Muscle layer of duodenum (tissue), 2 donors: ENCODE measurements at regions not wholly inside any gene's neighbourhood (a gene's known extent, or its start where the extent isn't known, plus 50 kb on each side); places are given as distances from the start of the nearest gene placed in this dataset.

Experiments used
- H3K27ac ChIP-seq: one replicate; pipeline ENCODE4 v1.7.0; 2013; ENCODE audit warnings: mild to moderate bottlenecking, low read length
- H3K27me3 ChIP-seq: one replicate; pipeline ENCODE4 v1.7.0; 2013; ENCODE audit warnings: low read depth, mild to moderate bottlenecking, control low read depth, low read length
- H3K36me3 ChIP-seq, 2 donors: one replicate each; pipeline ENCODE4 v1.7.0; 2013; ENCODE audit warnings: low read length in 2 of 2, control low read depth in 1 of 2, mild to moderate bottlenecking in 1 of 2; ENCODE audit not compliant: insufficient read depth in 2 of 2, control insufficient read depth in 1 of 2
- H3K4me1 ChIP-seq, 2 donors: one replicate each; pipeline ENCODE4 v1.7.0; 2013; ENCODE audit warnings: low read length in 2 of 2, mild to moderate bottlenecking in 2 of 2, control low read depth in 1 of 2, moderate library complexity in 1 of 2; ENCODE audit not compliant: insufficient read depth in 2 of 2, control insufficient read depth in 1 of 2
- H3K4me3 ChIP-seq, 2 donors: one replicate each; pipeline ENCODE4 v1.7.0; 2013; ENCODE audit warnings: low read length in 2 of 2, low read depth in 1 of 2, mild to moderate bottlenecking in 1 of 2
- H3K9me3 ChIP-seq, 2 donors: one replicate each; pipeline ENCODE4 v1.7.0; 2013; ENCODE audit warnings: low read length in 2 of 2, control low read depth in 1 of 2, mild to moderate bottlenecking in 1 of 2; ENCODE audit not compliant: control insufficient read depth in 1 of 2
- donor health status: healthy.

DNA sequence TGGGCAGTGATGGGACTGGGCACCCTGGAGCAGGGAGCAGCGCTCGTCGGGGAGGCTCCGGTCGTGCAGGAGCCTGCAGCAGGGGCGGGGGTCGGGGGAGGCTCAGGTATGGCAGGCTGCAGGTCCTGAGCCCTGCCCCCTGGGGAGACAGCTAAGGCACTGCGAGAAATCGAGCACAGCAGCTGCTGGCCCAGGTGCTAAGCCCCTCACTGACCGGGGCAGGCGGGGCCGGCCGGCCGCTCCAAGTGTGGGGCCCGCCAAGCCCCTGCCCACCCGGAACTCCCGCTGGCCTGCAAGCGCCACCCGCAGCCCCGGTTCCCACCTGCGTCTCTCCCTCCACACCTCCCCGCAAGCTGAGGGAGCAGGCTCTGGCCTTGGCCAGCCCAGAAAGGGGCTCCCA, 326.8 kb upstream of the TMTC1 start:
- Histone ChIP-seq H3K4me1 (no peaks in the 10 kb centered on the region), H3K4me3 (no peak overlapping the region), H3K36me3 (no peaks in the 10 kb centered on the region), H3K9me3 (no peaks in the 10 kb centered on the region), H3K27me3 (no peaks in the 10 kb centered on the region), H3K27ac (no peak overlapping the region)

DNA sequence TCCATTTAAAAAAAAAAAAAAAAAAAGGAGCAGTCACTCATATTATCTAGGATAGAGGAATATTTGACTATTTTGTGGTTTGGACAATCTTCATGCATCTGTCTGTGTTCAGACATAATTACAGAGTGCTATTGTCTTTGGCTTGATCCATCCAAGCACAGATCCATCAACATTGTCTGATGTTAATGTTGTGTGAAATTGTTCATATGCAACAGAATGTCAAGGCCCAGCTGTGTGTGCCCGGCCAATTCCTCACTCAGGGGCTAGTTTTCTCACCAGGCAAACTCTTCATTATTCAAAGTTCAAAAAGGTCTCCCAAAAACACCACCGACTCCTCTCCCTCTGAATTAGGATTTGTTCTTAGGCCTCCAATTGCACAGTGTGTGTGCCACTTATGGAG, 324.9 kb upstream of the TMTC1 start:
- no peak overlapping the region for H3K27ac ChIP-seq
- no peak overlapping the region for H3K4me3 ChIP-seq
- no peaks in the 10 kb centered on the region for H3K27me3 ChIP-seq
- no peaks in the 10 kb centered on the region for H3K36me3 ChIP-seq
- H3K4me1 ChIP-seq = no peaks in the 10 kb centered on the region
- no peaks in the 10 kb centered on the region for H3K9me3 ChIP-seq

DNA sequence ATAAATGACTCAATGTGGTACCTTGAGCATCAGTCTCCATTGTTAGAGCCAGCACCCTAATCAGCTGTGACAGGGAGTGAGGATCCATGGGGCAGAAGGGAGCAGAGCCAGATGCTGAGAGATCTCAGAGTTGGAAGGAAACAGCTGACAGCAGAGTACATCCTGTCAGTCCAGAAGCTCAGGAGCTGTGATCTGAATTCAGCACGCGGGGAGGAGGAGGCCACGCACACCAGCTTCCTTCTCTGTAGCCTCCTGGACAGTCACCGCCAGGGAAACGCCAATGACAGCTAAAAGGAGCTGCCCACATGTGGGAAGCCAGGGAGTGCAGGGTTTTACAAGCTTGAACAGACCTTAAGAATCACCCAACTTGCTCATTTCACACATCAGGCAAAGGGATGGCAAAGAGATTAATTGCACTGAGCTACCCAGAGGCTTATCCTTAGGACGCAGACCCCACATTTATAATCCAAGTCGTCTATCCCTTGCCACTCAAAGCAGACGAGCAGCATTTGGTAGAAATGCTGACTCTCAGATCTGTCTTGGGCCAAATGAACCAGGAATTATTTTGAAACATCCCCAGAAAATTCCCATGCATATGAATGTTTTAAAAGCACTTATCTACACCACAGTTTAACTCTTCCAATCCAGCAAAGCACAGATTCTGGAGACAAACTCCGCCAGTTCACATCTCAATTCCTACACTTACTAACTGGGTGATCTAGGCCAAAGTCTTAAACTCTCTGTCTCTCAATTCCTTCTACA, 322.6 kb upstream of the TMTC1 start:
- Histone ChIP-seq H3K27ac (no peak overlapping the region), H3K36me3 (no peaks in the 10 kb centered on the region), H3K27me3 (no peaks in the 10 kb centered on the region), H3K4me3 (no peak overlapping the region), H3K4me1 (no peaks in the 10 kb centered on the region), H3K9me3 (no peaks in the 10 kb centered on the region)

DNA sequence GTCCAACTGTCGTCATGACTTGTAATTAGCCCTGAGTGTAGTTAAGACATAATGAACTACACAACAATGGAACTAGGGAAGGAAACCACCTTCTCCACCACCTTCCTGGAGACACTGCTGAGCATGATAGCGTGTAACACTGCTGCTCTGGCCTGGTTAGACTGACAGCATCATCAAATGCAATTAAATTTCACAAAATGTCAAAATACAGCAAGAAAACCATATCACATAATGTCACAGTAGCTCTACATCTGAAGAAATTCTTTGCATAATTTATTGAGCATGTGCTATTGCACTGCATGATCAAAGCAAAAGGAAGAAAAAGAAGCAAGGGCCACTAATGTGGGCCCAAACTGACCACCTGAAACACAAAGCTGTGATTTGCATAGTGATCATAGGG, 321.8 kb upstream of the TMTC1 start:
- Histone ChIP-seq H3K36me3 (no peaks in the 10 kb centered on the region), H3K27me3 (no peaks in the 10 kb centered on the region), H3K4me3 (no peak overlapping the region), H3K27ac (no peak overlapping the region), H3K9me3 (no peaks in the 10 kb centered on the region), H3K4me1 (no peaks in the 10 kb centered on the region)

DNA sequence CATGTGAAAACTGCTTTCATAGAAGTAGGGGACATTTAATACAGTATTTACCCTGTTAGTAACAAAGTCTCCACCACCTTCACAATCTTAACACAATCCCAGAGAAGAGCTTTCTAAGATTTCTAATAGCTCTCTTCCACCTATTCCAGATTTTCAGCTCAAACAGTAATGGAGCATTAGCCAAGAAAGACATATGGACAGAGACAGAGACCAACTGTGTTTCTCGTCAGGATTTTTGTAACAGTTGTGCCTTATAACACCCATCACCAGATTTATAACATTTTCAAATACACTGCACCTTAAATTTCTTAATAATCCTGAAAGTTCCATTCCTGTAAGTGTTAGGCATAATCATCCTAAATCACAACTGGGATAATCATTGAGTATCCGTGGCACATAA, 321.2 kb upstream of the TMTC1 start:
- no peaks in the 10 kb centered on the region for H3K27me3 ChIP-seq
- no peak overlapping the region for H3K27ac ChIP-seq
- no peaks in the 10 kb centered on the region for H3K9me3 ChIP-seq
- no peak overlapping the region for H3K4me3 ChIP-seq
- H3K36me3 ChIP-seq = no peaks in the 10 kb centered on the region
- H3K4me1 ChIP-seq = no peaks in the 10 kb centered on the region

DNA sequence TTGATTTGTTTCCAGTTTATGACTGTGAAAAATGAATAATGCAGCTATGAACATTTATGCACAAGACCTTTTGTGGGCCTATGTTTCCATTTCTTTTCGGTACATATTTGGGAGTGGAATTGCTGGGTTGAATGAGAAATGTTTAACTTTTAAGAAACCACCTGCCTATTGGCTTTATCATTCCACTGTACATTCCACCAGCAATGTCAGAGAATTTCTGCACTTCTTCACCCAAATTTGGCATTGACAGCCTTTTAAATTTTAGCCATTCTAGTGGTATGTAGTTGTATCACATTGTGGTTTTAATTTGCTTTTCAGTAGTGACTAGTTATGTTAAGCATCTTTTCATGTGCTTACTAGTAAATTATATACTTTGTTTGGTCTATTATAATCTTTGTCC, 317.0 kb upstream of the TMTC1 start:
- no peak overlapping the region for H3K4me3 ChIP-seq
- no peak overlapping the region for H3K27ac ChIP-seq
- no peaks in the 10 kb centered on the region for H3K9me3 ChIP-seq
- no peaks in the 10 kb centered on the region for H3K36me3 ChIP-seq
- H3K4me1 ChIP-seq = no peaks in the 10 kb centered on the region
- H3K27me3 ChIP-seq = no peaks in the 10 kb centered on the region

DNA sequence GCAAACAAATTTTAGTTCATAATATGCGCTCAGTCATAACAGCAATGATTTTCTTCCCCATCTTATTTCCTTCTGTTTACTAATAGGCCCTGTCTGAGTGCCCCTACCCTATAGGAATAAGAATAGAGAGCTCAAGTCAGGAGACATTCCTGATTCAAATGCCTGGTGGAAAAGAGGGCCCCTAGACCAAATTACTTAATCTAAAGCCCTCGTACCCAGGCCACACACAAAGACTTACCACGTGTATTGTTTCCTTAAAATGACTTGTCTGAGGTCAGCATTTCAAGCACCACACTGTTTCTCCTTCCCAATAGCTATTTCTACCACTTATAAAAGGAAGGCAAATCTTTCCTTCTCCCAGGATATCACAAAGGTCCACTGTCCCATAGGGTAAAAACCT, 314.9 kb upstream of the TMTC1 start:
- no peaks in the 10 kb centered on the region for H3K27me3 ChIP-seq

DNA sequence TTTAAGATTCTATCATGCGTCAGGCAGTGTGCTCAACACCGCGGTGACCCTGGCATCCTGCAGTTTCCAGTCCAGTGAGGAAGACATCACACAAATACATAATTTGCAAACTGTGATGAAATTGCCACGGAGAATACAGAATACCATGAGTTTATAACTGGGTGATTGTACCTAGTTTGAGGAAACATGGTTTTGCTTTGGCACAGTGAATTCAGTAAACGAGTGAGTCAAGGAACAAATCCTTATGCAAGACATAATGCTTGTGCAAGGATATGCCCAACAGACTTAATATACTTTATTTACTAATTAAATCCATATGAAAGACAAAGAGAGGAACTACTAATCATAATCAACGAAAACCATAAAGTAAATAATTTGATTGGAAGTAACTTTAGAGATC, 311.8 kb upstream of the TMTC1 start:
- no peak overlapping the region for H3K27ac ChIP-seq
- no peaks in the 10 kb centered on the region for H3K27me3 ChIP-seq
- no peaks in the 10 kb centered on the region for H3K36me3 ChIP-seq
- no peaks in the 10 kb centered on the region for H3K4me1 ChIP-seq
- no peaks in the 10 kb centered on the region for H3K9me3 ChIP-seq
- no peak overlapping the region for H3K4me3 ChIP-seq

More for the DNA sequence above, 314.9 kb upstream of the TMTC1 start:
- Histone ChIP-seq H3K36me3 (no peaks in the 10 kb centered on the region), H3K4me3 (no peak overlapping the region), H3K4me1 (no peaks in the 10 kb centered on the region), H3K9me3 (no peaks in the 10 kb centered on the region), H3K27ac (no peak overlapping the region)

DNA sequence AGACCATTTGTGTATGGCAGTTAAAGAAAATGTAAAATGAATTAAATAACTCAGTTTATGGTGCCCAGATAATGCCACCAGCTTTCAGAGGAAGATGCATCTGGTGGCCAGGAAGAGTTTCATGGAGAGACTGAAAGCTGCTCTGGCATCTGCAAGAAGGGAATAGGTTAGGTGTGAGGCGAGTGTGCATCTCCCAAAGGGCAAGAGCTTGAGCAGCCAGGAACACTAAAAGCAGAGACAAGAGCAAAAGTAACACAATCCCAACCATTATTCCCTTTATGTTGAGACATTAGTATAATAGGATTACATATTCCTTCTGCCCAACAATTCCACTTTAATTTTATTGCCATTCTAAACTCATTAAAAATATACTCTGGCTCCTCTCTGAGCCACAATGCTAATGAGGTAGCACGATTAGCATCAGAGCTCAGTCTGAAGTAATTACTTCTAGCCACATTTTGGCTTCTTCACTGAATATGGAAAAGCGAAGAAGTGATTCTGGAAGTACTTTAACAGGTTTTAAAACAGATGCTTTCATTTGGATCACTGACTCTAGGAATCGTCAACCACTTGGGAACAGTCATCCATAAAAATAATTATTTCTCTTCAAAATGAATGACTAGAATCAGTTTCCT, 309.4 kb upstream of the TMTC1 start:
- H3K36me3 ChIP-seq = no peaks in the 10 kb centered on the region
- H3K27ac ChIP-seq = no peak overlapping the region
- H3K27me3 ChIP-seq = no peaks in the 10 kb centered on the region
- no peak overlapping the region for H3K4me3 ChIP-seq
- no peaks in the 10 kb centered on the region for H3K9me3 ChIP-seq
- H3K4me1 ChIP-seq = no peaks in the 10 kb centered on the region

DNA sequence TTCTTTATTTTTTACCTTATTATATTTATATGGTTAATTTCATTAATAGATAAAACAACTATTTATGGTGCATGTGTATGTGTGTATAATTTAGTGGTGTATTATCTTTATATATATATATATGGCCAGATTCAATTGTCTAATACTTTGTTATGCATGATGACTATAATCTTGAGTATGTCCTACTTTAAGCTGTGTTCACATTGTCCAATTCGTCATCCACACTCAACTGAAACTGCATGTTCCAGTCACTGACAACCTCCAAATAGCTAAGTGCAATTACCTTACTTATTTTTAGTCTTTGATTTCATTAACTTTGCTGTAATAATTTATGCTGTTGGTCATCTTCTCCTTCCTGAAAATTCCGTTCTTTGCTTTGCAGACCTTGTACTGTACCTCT, 306.5 kb upstream of the TMTC1 start:
- Histone ChIP-seq H3K27me3 (no peaks in the 10 kb centered on the region), H3K36me3 (no peaks in the 10 kb centered on the region), H3K27ac (no peak overlapping the region), H3K4me3 (no peak overlapping the region), H3K4me1 (no peaks in the 10 kb centered on the region), H3K9me3 (no peaks in the 10 kb centered on the region)

DNA sequence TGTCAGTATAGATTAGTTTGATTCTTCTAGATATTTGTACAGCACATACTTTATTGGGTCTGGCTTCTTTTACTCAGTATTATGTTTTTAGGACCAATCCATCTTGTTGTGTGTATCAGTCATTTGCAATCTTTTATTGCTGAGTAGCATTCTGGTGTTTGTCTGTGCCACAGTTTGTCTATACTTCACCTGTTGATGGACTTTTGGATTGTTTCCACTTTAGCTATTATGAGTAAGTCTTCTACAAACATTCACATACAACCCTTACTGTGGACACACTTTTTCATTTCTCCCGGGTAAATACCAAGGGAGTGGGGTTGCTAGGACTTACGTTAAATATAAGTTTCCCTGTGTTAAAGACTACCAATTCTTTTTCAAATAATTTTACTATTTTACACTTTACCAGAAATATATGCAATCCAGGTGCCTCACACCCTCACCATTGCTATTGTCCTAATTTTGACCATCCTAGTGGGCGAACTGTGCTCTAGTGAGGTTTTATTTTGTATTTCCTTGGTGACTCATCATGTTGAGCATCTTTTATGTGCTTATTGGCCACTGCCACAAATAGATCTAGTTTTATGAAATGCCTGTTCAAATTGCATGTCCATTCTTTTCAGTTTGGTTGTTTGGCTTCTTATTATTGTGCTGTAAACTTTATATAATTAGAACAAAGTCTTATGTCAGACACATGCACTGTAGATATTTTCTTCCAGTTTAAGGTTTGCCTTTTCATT, 304.7 kb upstream of the TMTC1 start:
- no peaks in the 10 kb centered on the region for H3K27me3 ChIP-seq
- no peak overlapping the region for H3K4me3 ChIP-seq

More for the DNA sequence above, 304.7 kb upstream of the TMTC1 start:
- Histone ChIP-seq H3K9me3 (no peaks in the 10 kb centered on the region), H3K36me3 (no peaks in the 10 kb centered on the region), H3K27ac (no peak overlapping the region), H3K4me1 (no peaks in the 10 kb centered on the region)
